Muscle layer of colon (tissue), 2 donors: ENCODE measurements at regions not wholly inside any gene's neighbourhood (a gene's known extent, or its start where the extent isn't known, plus 50 kb on each side); places are given as distances from the start of the nearest gene placed in this dataset.

ENCODE experiments used
- H3K27ac ChIP-seq: one replicate; pipeline ENCODE4 v1.7.0; 2013; ENCODE audit warnings: low read depth, mild to moderate bottlenecking, low read length, moderate library complexity
- H3K27me3 ChIP-seq, 2 donors: one replicate each; pipeline ENCODE4 v1.7.0; 2013; ENCODE audit warnings: low read length in 2 of 2, mild to moderate bottlenecking in 2 of 2; ENCODE audit not compliant: insufficient read depth in 2 of 2, control insufficient read depth in 1 of 2
- H3K36me3 ChIP-seq: one replicate; pipeline ENCODE4 v1.7.0; 2013; ENCODE audit warnings: mild to moderate bottlenecking, low read length; ENCODE audit not compliant: insufficient read depth
- H3K4me1 ChIP-seq: one replicate; pipeline ENCODE4 v1.7.0; 2013; ENCODE audit warnings: mild to moderate bottlenecking, low read length; ENCODE audit not compliant: insufficient read depth
- H3K4me3 ChIP-seq, 2 donors: one replicate each; pipeline ENCODE4 v1.7.0; 2013; ENCODE audit warnings: low read length in 2 of 2, low read depth in 1 of 2, mild to moderate bottlenecking in 1 of 2, moderate library complexity in 1 of 2
- H3K9ac ChIP-seq: one replicate; pipeline ENCODE4 v1.7.0; 2013; ENCODE audit warnings: low read length
- H3K9me3 ChIP-seq: one replicate; pipeline ENCODE4 v1.7.0; 2013; ENCODE audit warnings: mild to moderate bottlenecking, low read length
- donor health status: abdominal sarcoma.
- donor health status: Adenocarcinoma of cecum.

GRCh38 chr2:226664661-226665060 lies 135.0 kb downstream of the IRS1 start:
- H3K27me3 ChIP-seq, result no peaks in the 10 kb centered on the region
- H3K27ac ChIP-seq, result no peak overlapping the region
- peaks cover 11% of the 10 kb centered on the region for H3K4me1 ChIP-seq
- H3K9me3 ChIP-seq, result no peaks in the 10 kb centered on the region
- no peak overlapping the region for H3K9ac ChIP-seq
- no peaks in the 10 kb centered on the region for H3K36me3 ChIP-seq
- no peak overlapping the region for H3K4me3 ChIP-seq

GRCh38 chr2:226664140-226664539 lies 135.5 kb downstream of the IRS1 start:
- Histone ChIP-seq H3K27ac (no peak overlapping the region), H3K4me1 (peaks cover 11% of the 10 kb centered on the region), H3K9ac (no peak overlapping the region), H3K27me3 (no peaks in the 10 kb centered on the region), H3K36me3 (no peaks in the 10 kb centered on the region), H3K9me3 (no peaks in the 10 kb centered on the region), H3K4me3 (no peak overlapping the region)

DNA sequence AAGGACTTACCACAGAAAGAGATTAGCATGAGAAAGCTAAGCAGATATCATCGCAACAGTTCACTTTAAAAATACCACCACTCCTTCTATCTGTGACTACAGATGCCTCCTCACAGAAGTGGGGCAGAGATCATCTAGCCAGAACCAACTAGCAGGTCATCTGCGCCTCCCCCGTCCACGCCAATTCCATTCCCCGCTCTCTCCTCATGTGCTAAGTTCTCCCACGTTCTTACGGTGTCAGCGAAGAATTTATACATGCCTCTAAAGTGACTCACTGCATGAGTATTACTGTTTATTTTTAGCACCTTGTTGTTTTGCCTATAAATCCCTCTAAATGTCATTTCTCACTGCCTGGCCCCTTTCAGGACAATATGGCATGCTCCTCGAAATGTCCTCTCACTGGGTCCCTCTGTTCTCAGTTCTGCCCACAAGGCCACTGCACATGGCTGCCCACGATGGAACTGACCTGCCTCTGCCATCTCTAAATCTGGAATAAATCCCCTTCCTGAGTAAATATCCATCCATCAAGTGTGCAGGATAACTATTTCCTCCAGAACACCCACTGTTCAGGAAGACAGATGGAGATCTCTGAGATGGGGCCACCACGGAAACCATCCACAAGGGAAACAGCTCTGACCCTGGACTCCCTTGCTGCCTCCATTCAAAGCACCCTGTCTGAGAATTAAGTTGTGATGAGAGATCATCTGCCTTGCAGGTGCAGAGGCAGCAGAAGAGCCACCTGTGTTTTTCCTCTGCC lies 137.7 kb downstream of the IRS1 start:
- H3K9ac ChIP-seq, result no peak overlapping the region

GRCh38 chr2:226660526-226660925 lies 139.1 kb downstream of the IRS1 start:
- Histone ChIP-seq H3K36me3 (no peaks in the 10 kb centered on the region), H3K9me3 (no peaks in the 10 kb centered on the region), H3K9ac (no peak overlapping the region), H3K4me1 (peaks cover 19% of the 10 kb centered on the region), H3K27me3 (no peaks in the 10 kb centered on the region), H3K27ac (peak overlapping the region; percentile 12), H3K4me3 (no peak overlapping the region)

More for the DNA sequence above, 137.7 kb downstream of the IRS1 start:
- Histone ChIP-seq H3K27me3 (no peaks in the 10 kb centered on the region), H3K4me1 (peaks cover 11% of the 10 kb centered on the region), H3K27ac (no peak overlapping the region), H3K4me3 (peak overlapping the region in 1 of 2 donors; percentile 18), H3K36me3 (no peaks in the 10 kb centered on the region), H3K9me3 (no peaks in the 10 kb centered on the region)

DNA sequence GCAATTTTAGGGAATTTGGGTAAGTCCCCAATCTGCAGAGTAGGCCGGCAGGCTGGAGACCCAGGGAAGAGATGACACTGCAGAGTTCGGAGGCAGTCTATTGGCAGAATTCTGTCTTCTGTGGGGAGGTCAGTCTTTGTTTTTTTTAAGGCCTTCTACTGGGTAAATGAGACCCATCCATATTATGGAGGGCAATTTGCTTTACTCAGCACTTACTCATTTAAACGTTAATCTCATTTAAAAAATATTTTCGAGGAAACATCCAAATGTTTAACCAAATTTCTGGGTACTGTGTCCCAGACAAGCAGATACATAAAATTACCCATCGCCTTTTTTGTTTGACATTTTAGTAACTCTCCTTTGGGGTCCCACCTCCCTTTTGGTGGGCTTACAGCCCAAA lies 139.5 kb downstream of the IRS1 start:
- H3K27me3 ChIP-seq, result no peaks in the 10 kb centered on the region
- H3K36me3 ChIP-seq, result no peaks in the 10 kb centered on the region
- H3K27ac ChIP-seq, result peak overlapping the region; percentile 12
- no peak overlapping the region for H3K9ac ChIP-seq
- peaks cover 21% of the 10 kb centered on the region for H3K4me1 ChIP-seq
- H3K4me3 ChIP-seq, result no peak overlapping the region
- H3K9me3 ChIP-seq, result no peaks in the 10 kb centered on the region

DNA sequence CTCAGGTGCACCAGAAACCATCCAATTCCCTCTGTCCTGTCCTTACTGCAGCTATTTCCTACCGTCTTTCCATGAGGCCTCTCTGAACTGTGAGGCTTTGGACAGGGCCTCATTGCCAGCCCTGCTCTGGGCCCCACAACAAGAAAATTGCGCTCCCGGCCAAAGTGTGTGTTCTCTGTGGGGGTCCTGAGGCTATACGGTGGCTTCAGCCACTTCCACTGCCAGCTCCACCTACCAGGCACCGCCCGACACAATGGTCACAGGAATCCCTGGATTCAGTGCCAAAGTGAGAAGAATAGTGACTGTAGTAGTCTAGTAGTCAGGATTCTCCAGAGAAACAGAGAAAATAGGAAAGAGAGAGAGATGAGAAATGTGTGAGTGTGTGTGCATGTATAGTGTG lies 140.2 kb downstream of the IRS1 start:
- no peak overlapping the region for H3K27ac ChIP-seq
- no peaks in the 10 kb centered on the region for H3K27me3 ChIP-seq

DNA sequence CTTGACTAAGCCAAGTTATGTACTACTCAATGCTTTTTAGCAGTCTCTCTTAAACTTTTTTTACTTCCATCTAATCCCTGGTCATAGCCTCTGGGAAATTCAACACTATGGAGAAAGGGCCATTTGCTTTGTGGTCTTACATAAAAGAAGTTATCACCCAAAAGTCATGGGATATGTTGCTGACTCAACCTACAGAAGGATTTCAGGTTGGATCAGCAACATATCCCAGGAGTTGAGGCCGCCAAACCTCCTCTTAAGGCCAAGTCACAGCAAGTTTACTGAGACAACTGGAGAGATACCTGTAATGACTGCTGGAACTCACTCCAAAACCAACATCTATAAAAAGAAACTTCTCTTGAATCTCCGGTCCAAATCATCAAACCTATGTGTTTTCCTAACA lies 141.1 kb downstream of the IRS1 start:
- H3K4me1 ChIP-seq, result peaks cover 21% of the 10 kb centered on the region

More for the DNA sequence above, 140.2 kb downstream of the IRS1 start:
- no peak overlapping the region for H3K9ac ChIP-seq
- peaks cover 21% of the 10 kb centered on the region for H3K4me1 ChIP-seq
- H3K4me3 ChIP-seq, result no peak overlapping the region
- H3K36me3 ChIP-seq, result no peaks in the 10 kb centered on the region
- no peaks in the 10 kb centered on the region for H3K9me3 ChIP-seq

DNA sequence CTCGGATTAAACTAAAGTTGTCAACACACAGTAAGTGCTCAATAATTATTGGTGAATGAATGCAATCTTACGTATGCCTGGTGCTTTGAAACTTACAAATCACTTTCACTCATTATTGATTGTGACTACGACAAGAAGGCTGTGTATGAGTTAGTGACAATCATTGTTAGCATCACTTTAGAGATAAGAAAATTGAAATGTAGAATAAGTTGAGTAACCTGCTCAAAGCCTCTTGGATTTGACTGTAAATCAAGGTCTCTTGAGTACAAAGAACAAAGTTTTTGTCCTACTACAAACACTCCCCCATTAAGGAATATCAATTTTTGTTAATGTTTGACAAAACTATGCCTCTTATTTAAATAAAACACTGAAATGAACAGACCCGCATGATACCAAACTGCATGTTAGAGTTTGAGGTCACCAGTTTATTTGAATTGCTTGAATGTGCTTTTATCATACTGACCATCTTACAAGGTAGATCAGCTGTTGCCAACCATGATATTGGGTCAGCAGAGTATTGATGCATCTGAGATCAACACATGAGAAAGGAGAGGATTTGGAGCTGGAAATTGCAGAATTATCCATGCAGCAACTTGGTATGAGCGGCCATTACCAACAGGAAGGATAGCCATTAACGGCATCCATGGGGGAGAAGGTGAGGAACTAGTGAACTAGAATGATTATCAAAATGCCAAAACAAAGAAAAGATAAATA lies 142.1 kb downstream of the IRS1 start:
- no peak overlapping the region for H3K4me3 ChIP-seq
- H3K27me3 ChIP-seq, result no peaks in the 10 kb centered on the region
- no peak overlapping the region for H3K9ac ChIP-seq
- no peak overlapping the region for H3K27ac ChIP-seq
- no peaks in the 10 kb centered on the region for H3K36me3 ChIP-seq
- peaks cover 31% of the 10 kb centered on the region for H3K4me1 ChIP-seq
- no peaks in the 10 kb centered on the region for H3K9me3 ChIP-seq

More for the DNA sequence above, 141.1 kb downstream of the IRS1 start:
- H3K9ac ChIP-seq, result no peak overlapping the region
- no peak overlapping the region for H3K27ac ChIP-seq
- H3K9me3 ChIP-seq, result no peaks in the 10 kb centered on the region
- H3K4me3 ChIP-seq, result no peak overlapping the region
- H3K36me3 ChIP-seq, result no peaks in the 10 kb centered on the region
- H3K27me3 ChIP-seq, result no peaks in the 10 kb centered on the region

- H3K9ac ChIP-seq, result no peak overlapping the region
- H3K4me1 ChIP-seq, result peaks cover 28% of the 10 kb centered on the region
- no peak overlapping the region for H3K27ac ChIP-seq
- H3K27me3 ChIP-seq, result no peaks in the 10 kb centered on the region
- H3K9me3 ChIP-seq, result no peaks in the 10 kb centered on the region
- no peak overlapping the region for H3K4me3 ChIP-seq
- no peaks in the 10 kb centered on the region for H3K36me3 ChIP-seq
Measured at GRCh38 chr2:226656367-226656766, 143.3 kb downstream of the IRS1 start.

GRCh38 chr2:226655871-226656270 lies 143.7 kb downstream of the IRS1 start:
- Histone ChIP-seq H3K9me3 (no peaks in the 10 kb centered on the region), H3K4me1 (peaks cover 32% of the 10 kb centered on the region), H3K27me3 (no peaks in the 10 kb centered on the region), H3K9ac (no peak overlapping the region), H3K4me3 (no peak overlapping the region), H3K27ac (no peak overlapping the region), H3K36me3 (no peaks in the 10 kb centered on the region)

GRCh38 chr2:226652983-226653765 lies 146.4 kb downstream of the IRS1 start:
- H3K4me1 ChIP-seq, result peaks cover 48% of the 10 kb centered on the region
- H3K27ac ChIP-seq, result no peak overlapping the region

More at GRCh38 chr2:226652983-226653765, 146.4 kb downstream of the IRS1 start:
- no peak overlapping the region for H3K4me3 ChIP-seq
- H3K9ac ChIP-seq, result no peak overlapping the region
- no peaks in the 10 kb centered on the region for H3K36me3 ChIP-seq
- H3K27me3 ChIP-seq, result no peaks in the 10 kb centered on the region
- no peaks in the 10 kb centered on the region for H3K9me3 ChIP-seq
